Endothelial cell of umbilical vein (primary cell): ENCODE measurements at regions not wholly inside any gene's neighbourhood (a gene's known extent, or its start where the extent isn't known, plus 50 kb on each side); places are given as distances from the start of the nearest gene placed in this dataset.

Source experiments
- BruUV-seq: library from RNA; stranded (reverse); fragments of 400-500 nt; replicated peaks from 2 replicates; lab custom pipeline; 2021; lab: Mats Ljungman, UMichigan
- CTCF ChIA-PET: fragments of 300-600, 350-600 bp; sonication (Branson Sonifier 250); formaldehyde crosslinking; loops from one replicate; lab custom pipeline; 2021; ENCODE audit warnings: antibody characterized with exemption, inconsistent platforms; lab: Charles Lee
- POLR2A ChIA-PET: fragments of 300-600, 350-600 bp; sonication (Branson Sonifier 250); formaldehyde crosslinking; loops from one replicate; lab custom pipeline; 2021; ENCODE audit warnings: antibody characterized with exemption, inconsistent platforms; lab: Charles Lee
- DNase-seq: peaks from one replicate; pipeline ENCODE4 v3.0.0-alpha.2; 2011; ENCODE audit warnings: low read depth, low spot score
- FAIRE-seq: peaks from 2 replicates; lab custom pipeline; 2011; peaks lifted over from hg19 to GRCh38; lab: Jason Lieb, UNC
- H2AFZ ChIP-seq: 2 replicates; pipeline ENCODE4 v1.6.0; 2012; ENCODE audit warnings: low read depth, low read length, control low read depth, inconsistent platforms
- H3K27ac ChIP-seq: 2 replicates; pipeline ENCODE4 v1.5.1; 2011; ENCODE audit warnings: low read depth, mild to moderate bottlenecking, control low read depth, low read length, moderate library complexity; ENCODE audit not compliant: insufficient read depth
- H3K27me3 ChIP-seq, 2 experiments: 2 replicates each; pipeline versions ENCODE4 v1.6.0 to v1.6.1; 2011; ENCODE audit warnings: low read length in 2 of 2, mixed read lengths in 1 of 2; ENCODE audit not compliant: control insufficient read depth in 2 of 2, insufficient read depth in 2 of 2
- H3K36me3 ChIP-seq, 2 experiments: 2 replicates in 1 of 2; 3 replicates in 1 of 2; pipeline ENCODE4 v1.5.1; 2011; ENCODE audit warnings: low read length in 2 of 2, mild to moderate bottlenecking in 1 of 2, moderate library complexity in 1 of 2; ENCODE audit not compliant: control insufficient read depth in 2 of 2, insufficient read depth in 2 of 2; ENCODE audit errors: extremely low read depth in 1 of 2
- H3K4me1 ChIP-seq: 3 replicates; pipeline ENCODE4 v1.5.1; 2011; ENCODE audit warnings: mild to moderate bottlenecking, low read length; ENCODE audit not compliant: control insufficient read depth, insufficient read depth; ENCODE audit errors: extremely low read depth
- H3K4me2 ChIP-seq: 2 replicates; pipeline ENCODE4 v1.6.1; 2011; ENCODE audit warnings: low read length, control low read depth, mixed read lengths; ENCODE audit not compliant: insufficient read depth
- H3K4me3 ChIP-seq, 3 experiments: fragments of 200-600 bp in 1 of 3; sonication (generic), shearing (Covaris generic) in 1 of 3; replicated peaks in 1 of 3; 2 replicates each; pipeline ENCODE4 v1.5.1; 2011 to 2016; ENCODE audit warnings: control low read depth in 3 of 3, low read length in 3 of 3, mild to moderate bottlenecking in 2 of 3, inconsistent platforms in 1 of 3, low read depth in 1 of 3, moderate library complexity in 1 of 3; ENCODE audit not compliant: insufficient read depth in 1 of 3
- H3K79me2 ChIP-seq: 2 replicates; pipeline ENCODE4 v1.6.0; 2012; ENCODE audit warnings: low read length, inconsistent platforms; ENCODE audit not compliant: control insufficient read depth, insufficient read depth
- H3K9ac ChIP-seq: replicated peaks from 2 replicates; pipeline ENCODE3; 2011; ENCODE audit warnings: low read length, control low read depth; ENCODE audit not compliant: insufficient read depth; ENCODE audit errors: extremely low read depth
- H3K9me1 ChIP-seq: replicated peaks from 3 replicates; pipeline ENCODE4 v1.6.0; 2011; ENCODE audit warnings: mild to moderate bottlenecking, low read length; ENCODE audit not compliant: control insufficient read depth, insufficient read depth; ENCODE audit errors: extremely low read depth
- H3K9me3 ChIP-seq: replicated peaks from 2 replicates; pipeline ENCODE4 v1.5.1; 2012; ENCODE audit warnings: low read length, inconsistent platforms; ENCODE audit not compliant: control insufficient read depth, insufficient read depth
- H4K20me1 ChIP-seq: replicated peaks from 2 replicates; pipeline ENCODE3; 2011; ENCODE audit warnings: mild to moderate bottlenecking, low read length; ENCODE audit not compliant: control insufficient read depth, insufficient read depth; ENCODE audit errors: extremely low read depth
- EZH2 ChIP-seq: IDR thresholded peaks from 2 replicates; pipeline ENCODE4 v1.6.1; 2012; ENCODE audit warnings: borderline replicate concordance, low read depth, mild to moderate bottlenecking, moderate library complexity, low read length, inconsistent platforms; ENCODE audit not compliant: severe bottlenecking
- FOS ChIP-seq: IDR thresholded peaks from 2 replicates; pipeline ENCODE4 v1.6.1; 2011; ENCODE audit warnings: mild to moderate bottlenecking, low read length, moderate library complexity, borderline replicate concordance; ENCODE audit not compliant: insufficient read depth
- GATA2 ChIP-seq: IDR thresholded peaks from 2 replicates; pipeline ENCODE4 v1.7.0; 2011; ENCODE audit warnings: low read depth, mild to moderate bottlenecking, moderate library complexity, mixed read lengths, low read length; ENCODE audit not compliant: insufficient read length, insufficient read depth
- JUN ChIP-seq: IDR thresholded peaks from 2 replicates; pipeline ENCODE4 v1.6.1; 2011; ENCODE audit warnings: borderline replicate concordance, low read depth; ENCODE audit not compliant: insufficient read length, insufficient read depth
- MYC ChIP-seq: IDR thresholded peaks from one replicate; pipeline ENCODE4 v1.6.1; 2011; ENCODE audit warnings: mild to moderate bottlenecking, low read depth, low read length
- POLR2A ChIP-seq: IDR thresholded peaks from 2 replicates; pipeline ENCODE4 v1.6.1; 2012; ENCODE audit warnings: low read depth, mild to moderate bottlenecking, control low read depth, low read length
- POLR2AphosphoS5 ChIP-seq: IDR thresholded peaks from 2 replicates; pipeline ENCODE4 v1.6.1; 2012; ENCODE audit warnings: low read depth, mild to moderate bottlenecking, control low read depth, low read length, moderate library complexity; ENCODE audit not compliant: insufficient read depth
- dilution Hi-C: fragments of 300-500 bp; cut with MboI; formaldehyde crosslinking; loops from one replicate; pipeline ENCODE4 v1.15.0; 2019; ENCODE audit warnings: low sequenced_read_pairs; ENCODE audit not compliant: extremely low pct_ligation_motif_present
- intact Hi-C: fragments of 100-400 bp; cut with micrococcal nuclease; formaldehyde crosslinking; loops from one replicate; pipeline ENCODE4 v1.10.0; 2022
- TF ChIP-seq, protein P1 (sequence below): IDR thresholded peaks from 2 replicates; pipeline ENCODE4 v1.6.1; 2011; ENCODE audit not compliant: insufficient read depth, insufficient read length
- TF ChIP-seq, protein P2 (sequence below), 2 donors: IDR thresholded peaks; 1 replicate in 1 of 2; 2 replicates in 1 of 2; pipeline ENCODE4 v1.5.1; 2011; ENCODE audit warnings: low read length in 2 of 2, mild to moderate bottlenecking in 2 of 2, moderate library complexity in 2 of 2, control low read depth in 1 of 2, inconsistent platforms in 1 of 2, low read depth in 1 of 2; ENCODE audit not compliant: insufficient read depth in 1 of 2; ENCODE audit errors: extremely low read depth in 1 of 2

DNA sequence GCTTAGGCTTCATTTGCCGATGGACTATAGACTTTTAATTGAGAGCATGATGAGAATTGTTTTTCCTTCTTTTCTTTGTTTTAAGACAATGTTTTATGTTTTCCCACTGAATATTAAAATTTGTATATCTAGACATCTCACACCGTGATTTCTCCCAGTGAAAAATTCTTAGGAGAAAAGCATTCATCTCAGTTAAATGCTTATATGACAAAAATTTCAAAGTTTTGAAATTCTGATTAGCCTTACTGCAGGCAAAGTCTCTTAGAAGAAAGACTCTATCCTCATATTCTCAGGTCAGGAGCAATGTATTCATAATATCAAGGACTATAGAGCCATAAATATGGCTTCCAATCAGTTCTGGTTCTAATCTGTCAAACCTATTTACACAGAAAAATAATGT is 2085.0 kb downstream of the NCAM2 start:
- no peaks in the 10 kb centered on the region for H3K4me1 ChIP-seq
- intact Hi-C loops, result no loop called here
- H3K27me3 ChIP-seq, result no peaks in the 10 kb centered on the region
- H2AFZ ChIP-seq, result no peak overlapping the region
- DNase-seq, result no peak
- no peaks in the 10 kb centered on the region for H3K36me3 ChIP-seq
- no peaks in the 10 kb centered on the region for H3K9me3 ChIP-seq
- no peaks in the 10 kb centered on the region for H3K79me2 ChIP-seq
- dilution Hi-C loops, result no loop called here
- H3K4me2 ChIP-seq, result no peak overlapping the region
- ChIA-PET CTCF (interaction anchor here (0.6 kb wide), 1 partner anchor 1586 kb away, joined by 5 read pairs; no protein-coding TSS in a partner anchor), POLR2A (no interaction called here)
- H3K9ac ChIP-seq, result no peak overlapping the region
- no peaks in the 10 kb centered on the region for H3K9me1 ChIP-seq
- no peak for FAIRE-seq
- TF ChIP-seq GATA2 (no peak), MYC (no peak), POLR2AphosphoS5 (no peak), FOS (no peak), JUN (no peak), POLR2A (no peak), EZH2 (no peak)
- TF ChIP-seq, protein P1, sequence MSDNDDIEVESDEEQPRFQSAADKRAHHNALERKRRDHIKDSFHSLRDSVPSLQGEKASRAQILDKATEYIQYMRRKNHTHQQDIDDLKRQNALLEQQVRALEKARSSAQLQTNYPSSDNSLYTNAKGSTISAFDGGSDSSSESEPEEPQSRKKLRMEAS, result no peak
- TF ChIP-seq, protein P2, sequence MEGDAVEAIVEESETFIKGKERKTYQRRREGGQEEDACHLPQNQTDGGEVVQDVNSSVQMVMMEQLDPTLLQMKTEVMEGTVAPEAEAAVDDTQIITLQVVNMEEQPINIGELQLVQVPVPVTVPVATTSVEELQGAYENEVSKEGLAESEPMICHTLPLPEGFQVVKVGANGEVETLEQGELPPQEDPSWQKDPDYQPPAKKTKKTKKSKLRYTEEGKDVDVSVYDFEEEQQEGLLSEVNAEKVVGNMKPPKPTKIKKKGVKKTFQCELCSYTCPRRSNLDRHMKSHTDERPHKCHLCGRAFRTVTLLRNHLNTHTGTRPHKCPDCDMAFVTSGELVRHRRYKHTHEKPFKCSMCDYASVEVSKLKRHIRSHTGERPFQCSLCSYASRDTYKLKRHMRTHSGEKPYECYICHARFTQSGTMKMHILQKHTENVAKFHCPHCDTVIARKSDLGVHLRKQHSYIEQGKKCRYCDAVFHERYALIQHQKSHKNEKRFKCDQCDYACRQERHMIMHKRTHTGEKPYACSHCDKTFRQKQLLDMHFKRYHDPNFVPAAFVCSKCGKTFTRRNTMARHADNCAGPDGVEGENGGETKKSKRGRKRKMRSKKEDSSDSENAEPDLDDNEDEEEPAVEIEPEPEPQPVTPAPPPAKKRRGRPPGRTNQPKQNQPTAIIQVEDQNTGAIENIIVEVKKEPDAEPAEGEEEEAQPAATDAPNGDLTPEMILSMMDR (IDR thresholded peaks at IDR 0.05; ENCODE audit: extremely low read depth in 1 of 2, insufficient read depth in 1 of 2, low read depth in 1 of 2, low read length in 2 of 2), result no peak
- no peaks in the 10 kb centered on the region for H4K20me1 ChIP-seq
- BruUV-seq, result no TSS peak
- H3K4me3 ChIP-seq, result no peak overlapping the region
- no peak overlapping the region for H3K27ac ChIP-seq
